Upper lobe of right lung (tissue), 1 donor: ENCODE measurements at regions not wholly inside any gene's neighbourhood (a gene's known extent, or its start where the extent isn't known, plus 50 kb on each side); places are given as distances from the start of the nearest gene placed in this dataset.

Source experiments
- ATAC-seq: fragments of 200-7000 bp; cut with Tn5 transposase; one replicate; pipeline ENCODE4 v1.9.1; 2020; ENCODE audit warnings: mild to moderate bottlenecking, moderate library complexity
- DNase-seq: peaks from one replicate; pipeline ENCODE4 v3.0.0-alpha.2; 2020
- H3K27ac ChIP-seq: fragments of 200-600 bp; one replicate; pipeline ENCODE4 v1.8.0; 2022
- H3K27me3 ChIP-seq: fragments of 200-600 bp; one replicate; pipeline ENCODE4 v1.8.0; 2022; ENCODE audit warnings: mild to moderate bottlenecking
- H3K36me3 ChIP-seq: fragments of 200-600 bp; one replicate; pipeline ENCODE4 v1.8.0; 2022
- H3K4me1 ChIP-seq: fragments of 200-600 bp; one replicate; pipeline ENCODE4 v1.8.0; 2022
- H3K4me3 ChIP-seq: fragments of 200-600 bp; one replicate; pipeline ENCODE4 v1.8.0; 2022; ENCODE audit warnings: mild to moderate bottlenecking
- H3K9me3 ChIP-seq: fragments of 200-600 bp; one replicate; pipeline ENCODE4 v1.8.0; 2022
- intact Hi-C: fragments of 100-400 bp; cut with DNase I; formaldehyde crosslinking; loops from one replicate; pipeline ENCODE4 v1.11.0; 2022
- TF ChIP-seq, protein P1 (sequence below): fragments of 200-600 bp; IDR thresholded peaks from one replicate; pipeline ENCODE4 v1.8.0; 2022; ENCODE audit warnings: antibody characterized with exemption
- donor health status: DM: no; HTN: yes; CAD: no; lungs with severe emphysema.

GRCh38 chr12:92277795-92278194 lies 132.1 kb upstream of the BTG1 start:
- H3K27ac ChIP-seq, result no peak overlapping the region
- H3K36me3 ChIP-seq, result no peaks in the 10 kb centered on the region
- no peak for ATAC-seq
- H3K27me3 ChIP-seq, result no peaks in the 10 kb centered on the region
- DNase-seq, result no peak
- H3K4me3 ChIP-seq, result no peak overlapping the region
- TF ChIP-seq, protein P1, sequence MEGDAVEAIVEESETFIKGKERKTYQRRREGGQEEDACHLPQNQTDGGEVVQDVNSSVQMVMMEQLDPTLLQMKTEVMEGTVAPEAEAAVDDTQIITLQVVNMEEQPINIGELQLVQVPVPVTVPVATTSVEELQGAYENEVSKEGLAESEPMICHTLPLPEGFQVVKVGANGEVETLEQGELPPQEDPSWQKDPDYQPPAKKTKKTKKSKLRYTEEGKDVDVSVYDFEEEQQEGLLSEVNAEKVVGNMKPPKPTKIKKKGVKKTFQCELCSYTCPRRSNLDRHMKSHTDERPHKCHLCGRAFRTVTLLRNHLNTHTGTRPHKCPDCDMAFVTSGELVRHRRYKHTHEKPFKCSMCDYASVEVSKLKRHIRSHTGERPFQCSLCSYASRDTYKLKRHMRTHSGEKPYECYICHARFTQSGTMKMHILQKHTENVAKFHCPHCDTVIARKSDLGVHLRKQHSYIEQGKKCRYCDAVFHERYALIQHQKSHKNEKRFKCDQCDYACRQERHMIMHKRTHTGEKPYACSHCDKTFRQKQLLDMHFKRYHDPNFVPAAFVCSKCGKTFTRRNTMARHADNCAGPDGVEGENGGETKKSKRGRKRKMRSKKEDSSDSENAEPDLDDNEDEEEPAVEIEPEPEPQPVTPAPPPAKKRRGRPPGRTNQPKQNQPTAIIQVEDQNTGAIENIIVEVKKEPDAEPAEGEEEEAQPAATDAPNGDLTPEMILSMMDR, result no peak
- H3K9me3 ChIP-seq, result no peaks in the 10 kb centered on the region
- no peaks in the 10 kb centered on the region for H3K4me1 ChIP-seq
- intact Hi-C loops, result no loop called here

- Histone ChIP-seq H3K4me3 (no peak overlapping the region), H3K36me3 (no peaks in the 10 kb centered on the region), H3K27me3 (no peaks in the 10 kb centered on the region), H3K4me1 (no peaks in the 10 kb centered on the region), H3K9me3 (no peaks in the 10 kb centered on the region), H3K27ac (no peak overlapping the region)
- ATAC-seq, result no peak
- TF ChIP-seq, protein P1, result no peak
- intact Hi-C loops, result no loop called here
- no peak for DNase-seq
Measured at GRCh38 chr12:92276276-92276675, 130.6 kb upstream of the BTG1 start.

GRCh38 chr12:92275443-92276154 lies 130.0 kb upstream of the BTG1 start:
- DNase-seq (no peak), ATAC-seq (no peak)
- H3K36me3 ChIP-seq, result no peaks in the 10 kb centered on the region
- no peak overlapping the region for H3K4me3 ChIP-seq
- H3K27ac ChIP-seq, result no peak overlapping the region
- intact Hi-C loops, result no loop called here
- H3K9me3 ChIP-seq, result no peaks in the 10 kb centered on the region
- H3K4me1 ChIP-seq, result no peaks in the 10 kb centered on the region
- H3K27me3 ChIP-seq, result no peaks in the 10 kb centered on the region
- TF ChIP-seq, protein P1, result no peak

- intact Hi-C loops, result no loop called here
- TF ChIP-seq, protein P1, result no peak
- no peaks in the 10 kb centered on the region for H3K36me3 ChIP-seq
- no peak overlapping the region for H3K27ac ChIP-seq
- no peaks in the 10 kb centered on the region for H3K4me1 ChIP-seq
- ATAC-seq, result no peak
- no peak overlapping the region for H3K4me3 ChIP-seq
- H3K27me3 ChIP-seq, result no peaks in the 10 kb centered on the region
- no peaks in the 10 kb centered on the region for H3K9me3 ChIP-seq
- no peak for DNase-seq
Measured at GRCh38 chr12:92273076-92273475, 127.4 kb upstream of the BTG1 start.

GRCh38 chr12:92272061-92272964 lies 126.7 kb upstream of the BTG1 start:
- intact Hi-C loops, result no loop called here
- Histone ChIP-seq H3K4me3 (no peak overlapping the region), H3K36me3 (no peaks in the 10 kb centered on the region), H3K27ac (no peak overlapping the region), H3K4me1 (no peaks in the 10 kb centered on the region), H3K27me3 (no peaks in the 10 kb centered on the region), H3K9me3 (no peaks in the 10 kb centered on the region)
- ATAC-seq, result peak; percentile 32
- TF ChIP-seq, protein P1, result no peak
- DNase-seq, result no peak
